Peyer's patch (tissue), 4 donors: ENCODE measurements at regions not wholly inside any gene's neighbourhood (a gene's known extent, or its start where the extent isn't known, plus 50 kb on each side); places are given as distances from the start of the nearest gene placed in this dataset.

Experiments
- POLR2A ChIP-seq, 2 donors: fragments of 450-650 bp; IDR thresholded peaks; one replicate each; pipeline ENCODE4 v1.5.1; 2017; ENCODE audit warnings: antibody characterized with exemption in 2 of 2, mild to moderate bottlenecking in 2 of 2, moderate library complexity in 2 of 2
- TF ChIP-seq, protein P1 (sequence below), 6 experiments: fragments of 450-650 bp in 4 of 6; fragments of 200-600 bp in 2 of 6; sonication (generic) in 1 of 6; IDR thresholded peaks; one replicate each; pipeline ENCODE4 v1.5.1; 2017 to 2019; ENCODE audit warnings: antibody characterized with exemption in 6 of 6, mild to moderate bottlenecking in 3 of 6, moderate library complexity in 1 of 6

DNA sequence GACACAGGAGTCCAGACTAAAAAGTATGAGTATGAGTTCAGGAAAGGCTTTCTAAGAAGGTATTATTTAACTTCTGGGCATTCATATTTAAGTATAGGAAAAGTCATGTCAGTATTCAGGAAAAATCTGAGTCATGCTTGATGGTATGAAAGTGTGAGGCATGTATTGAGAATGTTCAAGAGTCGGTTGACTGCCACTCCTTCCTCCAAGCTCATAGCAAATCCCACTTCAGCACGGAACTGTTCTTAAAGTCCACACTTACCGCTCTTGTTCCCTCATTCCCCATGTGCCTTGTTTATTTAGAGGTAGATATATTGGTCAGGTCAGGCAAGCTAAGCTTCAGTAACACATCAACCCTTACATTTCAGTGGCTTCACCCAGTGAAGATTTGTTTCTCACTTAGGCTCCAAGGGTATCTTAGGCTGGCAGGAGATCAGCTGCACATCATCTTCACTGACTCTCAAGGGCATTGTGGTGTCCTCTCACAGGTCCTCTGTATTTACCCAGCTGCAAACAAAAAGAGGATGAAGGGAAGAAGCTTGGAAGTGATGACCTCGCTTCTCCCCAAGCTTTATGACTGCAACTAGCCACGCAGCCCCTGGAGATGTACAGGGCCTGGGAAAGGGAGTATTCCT lies 1189.2 kb downstream of the EFNB2 start:
- TF ChIP-seq, protein P1, sequence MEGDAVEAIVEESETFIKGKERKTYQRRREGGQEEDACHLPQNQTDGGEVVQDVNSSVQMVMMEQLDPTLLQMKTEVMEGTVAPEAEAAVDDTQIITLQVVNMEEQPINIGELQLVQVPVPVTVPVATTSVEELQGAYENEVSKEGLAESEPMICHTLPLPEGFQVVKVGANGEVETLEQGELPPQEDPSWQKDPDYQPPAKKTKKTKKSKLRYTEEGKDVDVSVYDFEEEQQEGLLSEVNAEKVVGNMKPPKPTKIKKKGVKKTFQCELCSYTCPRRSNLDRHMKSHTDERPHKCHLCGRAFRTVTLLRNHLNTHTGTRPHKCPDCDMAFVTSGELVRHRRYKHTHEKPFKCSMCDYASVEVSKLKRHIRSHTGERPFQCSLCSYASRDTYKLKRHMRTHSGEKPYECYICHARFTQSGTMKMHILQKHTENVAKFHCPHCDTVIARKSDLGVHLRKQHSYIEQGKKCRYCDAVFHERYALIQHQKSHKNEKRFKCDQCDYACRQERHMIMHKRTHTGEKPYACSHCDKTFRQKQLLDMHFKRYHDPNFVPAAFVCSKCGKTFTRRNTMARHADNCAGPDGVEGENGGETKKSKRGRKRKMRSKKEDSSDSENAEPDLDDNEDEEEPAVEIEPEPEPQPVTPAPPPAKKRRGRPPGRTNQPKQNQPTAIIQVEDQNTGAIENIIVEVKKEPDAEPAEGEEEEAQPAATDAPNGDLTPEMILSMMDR (IDR thresholded peaks at IDR 0.05), result no peak
- TF ChIP-seq POLR2A (IDR thresholded peaks at IDR 0.05), result no peak
